ENCODE measurements at regions not wholly inside any gene's neighbourhood (a gene's known extent, or its start where the extent isn't known, plus 50 kb on each side); places are given as distances from the start of the nearest gene placed in this dataset.

- Histone ChIP-seq H3K9ac (ENCODE audit: low read length) (no peak overlapping the region), H4K20me1 (ENCODE audit: insufficient read depth) (no peaks in the 10 kb centered on the region), H3K4me3 (replicated peaks in 1 of 2; ENCODE audit: low read depth in 1 of 2, low read length in 2 of 2) (no peak overlapping the region), H3K4me1 (ENCODE audit: control insufficient read depth in 1 of 2, insufficient read depth in 2 of 2, low read length in 2 of 2) (no peaks in the 10 kb centered on the region), H3K36me3 (ENCODE audit: control insufficient read depth in 1 of 2, insufficient read depth in 2 of 2, low read length in 2 of 2) (no peaks in the 10 kb centered on the region), H3K9me3 (ENCODE audit: control insufficient read depth in 1 of 2, insufficient read depth in 1 of 2, low read depth in 1 of 2, low read length in 2 of 2) (no peaks in the 10 kb centered on the region; a peak in 1 of 4 replicates), H3K27me3 (ENCODE audit: insufficient read depth, low read length) (no peaks in the 10 kb centered on the region), H3K27ac (ENCODE audit: low read depth, low read length) (no peak overlapping the region), H2AFZ (ENCODE audit: low read depth, low read length, poor library complexity, severe bottlenecking) (no peak overlapping the region), H3K4me2 (ENCODE audit: low read length) (no peak overlapping the region), H3K9me2 (ENCODE audit: insufficient read depth) (no peaks in the 10 kb centered on the region), H3K79me2 (ENCODE audit: insufficient read depth, low read length) (no peaks in the 10 kb centered on the region)
- no TSS peak for BruUV-seq (replicated peaks)
- RAD21 ChIA-PET (ENCODE audit: low non-redundant PET in 1 of 2, low total read pairs in 2 of 2, uncharacterized antibody in 2 of 2, unreplicated experiment in 2 of 2): no interaction called here
- POLR2A ChIA-PET: no interaction called here
- CTCF ChIA-PET: no interaction called here
- TF ChIP-seq SRF (IDR thresholded peaks at IDR 0.05; ENCODE audit: low read depth) (no peak), RAD21 (IDR thresholded peaks at IDR 0.05; ENCODE audit: low read depth) (no peak), JUND (IDR thresholded peaks at IDR 0.05) (no peak), SP1 (IDR thresholded peaks at IDR 0.05; ENCODE audit: low read depth) (no peak), YY1 (IDR thresholded peaks at IDR 0.05; ENCODE audit: extremely low read depth, insufficient replicate concordance, low read depth, low read length) (no peak), POLR2A (IDR thresholded peaks at IDR 0.05; ENCODE audit: borderline replicate concordance, extremely low read depth, insufficient read depth, insufficient read length) (no peak), CBX3 (IDR thresholded peaks at IDR 0.05; ENCODE audit: low read depth) (no peak), ZNF274 (IDR thresholded peaks at IDR 0.05; ENCODE audit: low read depth, low read length) (no peak), ZBTB33 (IDR thresholded peaks at IDR 0.05; ENCODE audit: extremely low read depth, insufficient replicate concordance, low read length) (no peak)
- intact Hi-C loops (cut with micrococcal nuclease): no loop called here
- no peak for ATAC-seq
- no peak for DNase-seq (ENCODE audit: low read depth, low spot score)
These were observed 163.6 kb upstream of the RIMS1 start for GRCh38 chr6:71722736-71723135.

Measured in HCT116 (cell line).